SHP77 (cell line): ENCODE measurements at regions not wholly inside any gene's neighbourhood (a gene's known extent, or its start where the extent isn't known, plus 50 kb on each side); places are given as distances from the start of the nearest gene placed in this dataset.
"Not testable (repeated sequence)": the region's sequence is repeated elsewhere in the genome, so short reads cannot be mapped to it uniquely, and the experiment has no call there.

Source experiments
- DNase-seq, 2 experiments: peaks; one replicate each; lab custom pipeline; 2025; lab: John Stamatoyannopoulos, UW

DNA sequence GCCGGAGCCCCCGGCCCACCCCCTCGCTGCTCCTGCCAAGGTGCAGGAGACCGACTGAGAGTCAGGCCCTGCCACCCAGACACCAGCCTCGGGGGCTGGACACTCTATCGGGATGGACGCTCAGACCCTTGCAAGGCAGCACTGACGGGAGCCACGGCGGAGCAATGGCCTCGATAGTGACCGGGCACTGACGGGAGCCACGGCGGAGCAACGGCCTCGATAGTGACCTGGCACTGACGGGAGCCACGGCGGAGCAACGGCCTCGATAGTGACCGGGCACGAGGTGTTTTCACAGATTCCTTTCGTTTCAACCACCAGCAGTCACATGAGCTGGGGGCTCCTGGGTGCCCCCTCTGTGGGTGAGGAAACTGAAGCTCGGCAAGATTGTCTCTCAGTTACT is 123.6 kb upstream of the PPP1R26 start:
- no peak for DNase-seq

DNA sequence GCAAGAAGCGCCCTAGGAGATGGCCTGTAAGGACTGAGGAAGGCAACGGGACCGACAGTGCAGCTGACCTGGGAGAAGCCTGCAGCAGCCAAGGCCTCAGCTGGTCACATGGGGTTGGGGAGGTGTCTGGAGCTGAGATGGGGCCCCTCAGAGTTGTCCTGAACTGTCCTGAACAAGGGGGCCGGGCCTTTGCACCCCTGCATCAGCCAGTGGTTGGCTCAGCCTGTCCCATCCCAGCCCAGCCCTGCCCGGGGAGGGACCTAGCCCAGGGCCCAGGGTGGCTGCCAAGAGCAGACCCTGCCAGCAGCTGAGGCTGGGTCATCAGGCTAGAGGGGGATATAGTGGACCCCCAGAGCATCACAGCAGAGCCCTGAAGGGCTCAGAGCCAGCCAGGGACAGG is 122.8 kb upstream of the PPP1R26 start:
- no peak for DNase-seq

DNA sequence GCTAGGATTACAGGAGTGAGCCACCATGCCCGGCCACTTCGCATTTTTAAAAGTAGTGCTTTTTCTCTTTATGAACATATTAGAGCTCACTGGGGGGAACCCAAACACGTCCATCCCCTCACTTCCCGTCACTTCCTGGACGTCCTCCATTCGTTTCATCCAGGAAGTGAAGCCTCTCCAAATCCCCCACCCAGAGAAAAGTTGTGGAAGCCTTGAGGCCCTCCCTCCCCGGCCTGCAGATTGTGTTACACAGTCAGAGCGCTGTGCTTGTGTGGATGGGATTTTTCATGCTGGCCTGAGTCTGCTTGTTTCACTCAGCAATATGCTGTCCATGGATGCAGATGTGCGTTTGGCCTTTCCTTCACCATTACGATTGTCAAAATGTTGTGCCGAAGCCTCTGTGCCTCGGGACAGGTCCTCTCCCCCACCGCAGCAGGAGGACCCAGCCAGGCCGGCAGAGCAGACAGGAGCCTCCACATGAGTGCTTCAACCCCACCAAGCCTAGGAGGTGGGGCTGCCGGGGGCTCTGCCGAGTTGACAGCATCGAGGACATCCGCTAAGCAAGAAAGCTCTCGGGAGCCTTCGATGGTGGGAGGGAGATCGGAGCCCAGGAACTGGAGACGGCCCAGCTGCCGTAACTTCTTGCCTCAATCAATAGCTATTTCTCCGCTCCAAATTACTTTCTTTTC is 121.6 kb upstream of the PPP1R26 start:
- no peak for DNase-seq

DNA sequence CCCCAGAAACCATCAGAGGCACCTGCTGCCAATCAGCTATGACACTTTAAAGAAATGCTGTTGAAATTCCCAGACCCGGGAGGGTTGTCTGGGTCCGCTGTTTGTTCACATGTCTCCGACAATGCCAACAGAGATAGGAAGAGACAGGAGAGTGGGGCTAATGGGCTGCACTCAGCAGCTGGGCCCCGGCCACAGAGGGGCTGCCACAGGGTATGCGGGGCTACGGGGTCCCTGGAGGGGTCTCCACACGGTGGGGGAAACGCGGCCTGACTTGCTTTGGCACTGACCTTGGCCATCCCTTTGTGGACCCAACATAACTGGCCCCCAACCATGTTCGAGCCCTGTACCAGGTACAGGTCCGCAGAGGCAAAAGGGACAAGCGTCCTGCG is 121.0 kb upstream of the PPP1R26 start:
- DNase-seq = no peak

DNA sequence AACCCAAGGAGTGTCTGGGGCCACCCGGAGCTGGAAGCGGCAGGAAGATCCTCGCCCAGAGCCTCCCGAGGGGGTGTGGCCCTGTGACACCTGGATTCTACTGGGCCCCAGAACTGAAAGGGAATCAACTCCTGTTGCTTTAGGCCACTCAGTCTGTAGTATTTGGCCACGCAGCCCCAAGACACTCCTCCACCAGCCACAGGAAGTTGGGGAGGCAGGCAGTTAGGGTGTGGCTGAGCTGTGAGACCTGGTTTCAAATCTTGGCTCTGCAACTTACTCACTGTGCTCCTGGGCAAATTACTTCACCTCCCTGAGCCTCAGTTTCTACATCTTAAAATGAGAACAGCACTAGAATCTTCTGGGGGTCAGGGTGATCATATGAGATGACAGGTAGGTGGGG is 119.8 kb upstream of the PPP1R26 start:
- DNase-seq = no peak

DNA sequence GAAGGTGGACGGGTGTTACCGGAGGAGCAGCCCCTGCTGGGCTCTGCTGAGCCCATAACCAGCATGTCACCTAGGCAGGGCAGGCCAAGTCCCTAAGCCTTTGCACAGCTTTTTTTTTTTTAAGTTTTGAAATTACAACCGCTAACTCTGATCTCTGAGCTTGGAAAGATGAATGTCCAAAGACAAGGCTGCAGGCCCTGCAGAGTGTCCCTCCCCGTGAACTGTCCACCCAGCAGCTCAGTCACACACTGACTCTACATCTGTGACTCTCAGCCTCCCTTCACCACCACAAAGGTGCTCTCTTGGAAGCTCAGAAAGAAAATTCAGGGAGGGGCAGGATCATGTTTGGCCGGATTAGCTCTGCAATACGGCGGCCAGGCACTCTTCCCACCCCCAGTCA is 119.0 kb upstream of the PPP1R26 start:
- DNase-seq = no peak

DNA sequence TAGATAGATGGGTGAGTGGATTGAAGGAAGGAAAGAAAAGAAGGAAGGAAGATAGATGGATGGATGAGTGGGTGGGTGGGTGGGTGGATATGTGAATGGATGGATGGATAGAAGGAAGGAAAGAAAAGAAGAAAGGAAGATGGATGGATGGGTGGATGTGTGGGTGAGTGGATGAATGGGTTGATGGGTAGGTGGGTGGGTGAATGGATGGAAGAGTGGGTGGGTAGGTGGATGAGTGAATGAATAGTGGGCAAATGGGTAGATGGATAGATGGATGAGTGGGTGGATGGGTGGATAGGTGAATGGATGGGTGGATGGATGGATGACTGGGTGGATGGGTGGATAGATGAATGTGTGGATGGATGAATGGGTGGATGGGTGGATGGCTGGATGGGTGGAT is 117.9 kb upstream of the PPP1R26 start:
- DNase-seq = not testable (repeated sequence)

DNA sequence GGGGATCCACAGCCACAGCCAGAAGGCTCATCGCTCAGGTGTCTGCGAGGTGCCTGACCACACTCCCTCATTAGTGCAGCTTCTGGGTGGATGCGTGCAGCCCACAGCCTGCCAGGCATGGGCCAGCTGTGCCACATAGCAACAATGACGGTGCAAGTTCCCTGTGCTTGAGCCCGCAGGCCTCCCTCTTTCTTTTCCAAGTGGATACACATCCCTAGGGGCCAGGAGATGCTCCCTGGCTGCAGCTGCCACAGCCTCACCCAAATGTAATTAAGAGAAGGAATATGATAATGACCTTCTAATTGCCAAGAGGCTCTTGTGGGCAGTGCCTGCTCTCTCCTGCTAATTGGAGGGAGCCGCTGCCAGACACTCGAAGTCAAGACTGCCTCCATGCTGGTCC is 116.0 kb upstream of the PPP1R26 start:
- peak in 1 of 2 experiments; percentile 9 for DNase-seq

DNA sequence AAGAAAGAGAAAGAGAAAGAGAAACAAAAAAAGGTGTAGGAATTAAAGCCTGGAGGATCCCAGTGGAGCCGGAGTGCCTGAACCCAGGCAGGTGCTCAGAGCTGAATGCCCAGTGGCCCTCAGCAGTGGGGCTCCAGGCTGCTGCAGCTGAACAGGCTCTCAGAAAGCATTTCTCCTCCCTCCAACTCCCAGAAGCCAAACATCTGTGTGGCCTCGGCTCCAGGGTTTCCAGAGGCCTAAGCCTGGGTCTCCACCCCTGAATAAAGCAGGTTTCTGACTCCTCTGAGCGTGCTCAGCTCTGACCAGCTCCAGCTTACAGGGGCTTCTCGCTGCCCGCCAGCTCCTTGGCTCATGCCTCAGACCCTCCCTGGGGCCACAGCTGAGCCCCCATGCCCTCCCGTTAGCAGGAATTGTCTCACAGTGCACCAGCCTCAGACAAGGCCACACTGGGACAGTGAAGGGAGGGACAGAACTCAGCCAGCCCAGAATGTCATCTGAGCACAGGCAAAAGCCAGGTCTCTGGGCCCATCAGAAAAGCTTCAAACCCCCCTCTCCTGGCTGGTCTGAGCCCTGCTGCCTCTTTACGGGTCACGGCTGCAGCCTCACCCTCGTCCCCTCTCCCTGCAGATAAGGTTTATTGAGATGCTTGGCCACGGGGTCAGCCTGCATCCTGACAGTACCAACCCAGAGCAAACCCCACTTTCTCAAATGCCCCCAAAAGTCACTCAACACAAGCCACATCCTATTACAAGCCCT is 114.4 kb upstream of the PPP1R26 start:
- peak in 1 of 2 experiments; percentile 14 for DNase-seq

DNA sequence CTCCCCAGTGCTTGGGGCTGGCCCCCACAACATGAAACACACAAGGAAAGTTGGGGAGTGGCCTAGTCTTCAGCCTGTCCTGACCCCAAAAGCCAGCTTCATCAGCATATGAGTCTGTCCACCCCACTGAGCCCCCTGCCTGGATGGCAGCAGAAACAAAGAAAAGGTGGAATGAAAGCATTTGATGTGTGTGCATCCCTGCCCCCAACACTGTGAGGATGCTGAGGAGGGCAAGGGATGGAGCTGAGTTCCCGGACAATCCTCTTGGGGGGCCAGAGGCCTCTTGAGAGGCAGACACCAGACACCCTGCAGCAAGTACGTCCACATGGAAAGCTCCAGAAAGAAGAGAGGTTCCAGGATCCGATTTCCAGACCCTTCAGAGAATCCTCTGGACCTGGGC is 113.5 kb upstream of the PPP1R26 start:
- no peak for DNase-seq

DNA sequence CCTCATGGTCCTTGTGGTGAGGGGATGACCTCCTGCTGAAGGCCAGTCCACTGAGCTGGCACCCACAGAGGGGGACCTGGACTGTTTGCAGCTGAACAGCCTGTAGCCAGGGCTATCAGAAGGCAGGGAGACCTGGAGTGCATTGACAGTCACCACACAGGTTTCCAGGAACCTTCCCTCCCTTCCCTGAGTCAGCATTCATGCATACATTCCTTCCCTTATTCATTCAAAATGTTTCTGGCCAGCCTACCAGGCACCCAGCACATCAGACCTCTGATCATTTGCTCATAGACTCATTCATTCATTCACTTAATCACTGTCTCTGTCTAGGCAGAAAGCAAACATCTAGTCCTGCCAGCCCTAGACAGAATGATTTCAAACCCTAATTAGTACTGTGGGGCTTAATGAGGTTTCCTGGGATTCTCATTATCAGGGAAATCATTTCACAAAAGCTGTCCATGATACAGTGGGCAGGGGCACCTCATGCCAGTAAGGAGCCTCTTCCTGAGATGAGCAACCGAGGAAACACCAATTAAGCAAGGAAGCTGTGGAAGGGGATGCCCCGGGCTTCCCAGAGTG is 110.1 kb upstream of the PPP1R26 start:
- DNase-seq = no peak

DNA sequence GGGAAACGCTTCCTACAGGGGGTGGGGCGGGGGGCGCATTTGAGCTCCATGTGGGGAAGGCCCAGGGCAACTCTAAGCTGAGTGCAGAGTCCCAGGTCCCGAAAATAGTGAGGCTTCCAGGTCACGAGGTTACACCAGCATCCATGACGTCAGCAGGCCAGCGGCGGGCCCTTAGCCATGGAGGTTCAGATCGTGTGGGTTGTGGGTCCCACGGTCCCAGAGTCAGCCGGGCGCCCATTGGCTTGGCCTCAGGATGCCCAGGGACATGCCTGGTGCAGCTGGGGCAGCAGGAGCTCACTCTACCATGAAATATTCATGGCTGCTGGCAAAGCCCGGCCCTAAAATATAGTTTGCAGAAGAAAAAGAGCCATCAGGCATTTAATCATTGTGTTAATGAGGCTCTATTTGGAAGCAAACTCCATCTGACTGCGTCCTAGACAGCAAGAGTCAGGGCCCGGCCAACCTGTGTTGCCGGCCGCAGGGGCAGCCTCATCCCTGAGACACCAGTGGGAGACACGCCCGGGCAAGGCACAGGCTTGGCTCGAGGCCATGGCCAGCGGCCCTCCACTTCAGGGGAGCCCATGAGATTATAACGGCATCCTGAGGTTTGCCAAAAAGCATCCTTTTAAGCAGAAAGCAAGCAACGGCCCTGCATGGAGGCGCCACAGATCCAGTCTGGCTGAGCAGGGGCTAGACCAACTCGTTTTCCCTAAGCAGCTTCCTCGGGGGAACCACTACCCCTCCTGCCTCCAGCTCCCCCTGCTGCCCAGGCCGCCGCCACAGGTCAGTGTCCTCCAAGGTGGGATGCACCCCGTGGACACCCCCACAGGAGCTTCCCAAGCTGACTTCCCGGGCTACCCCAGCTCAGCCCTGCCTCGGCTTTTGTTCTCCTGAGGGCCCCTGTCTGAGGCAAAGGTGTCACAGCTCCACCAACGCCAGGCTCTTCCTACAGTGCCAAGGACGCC is 108.9 kb upstream of the PPP1R26 start:
- DNase-seq = no peak

DNA sequence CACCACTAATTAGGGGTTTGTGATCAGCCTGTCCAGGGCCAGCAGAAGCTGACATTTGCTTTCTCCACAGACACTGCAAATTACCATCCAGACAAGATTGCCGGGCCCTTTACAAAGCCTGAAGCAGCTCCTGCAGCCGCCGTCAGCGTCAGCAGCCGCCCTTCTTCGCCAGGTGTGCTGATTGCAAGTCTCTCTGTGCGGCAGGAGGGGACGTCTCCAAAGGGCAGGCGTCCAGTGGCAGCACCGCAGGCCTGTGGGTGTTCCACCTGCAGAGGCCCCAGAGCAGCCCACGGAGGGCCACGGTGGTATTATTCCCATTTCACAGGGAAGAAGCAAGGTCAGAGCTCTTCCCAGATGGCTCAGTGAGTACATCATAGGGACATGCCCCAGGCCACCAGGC is 108.0 kb upstream of the PPP1R26 start:
- DNase-seq = no peak

DNA sequence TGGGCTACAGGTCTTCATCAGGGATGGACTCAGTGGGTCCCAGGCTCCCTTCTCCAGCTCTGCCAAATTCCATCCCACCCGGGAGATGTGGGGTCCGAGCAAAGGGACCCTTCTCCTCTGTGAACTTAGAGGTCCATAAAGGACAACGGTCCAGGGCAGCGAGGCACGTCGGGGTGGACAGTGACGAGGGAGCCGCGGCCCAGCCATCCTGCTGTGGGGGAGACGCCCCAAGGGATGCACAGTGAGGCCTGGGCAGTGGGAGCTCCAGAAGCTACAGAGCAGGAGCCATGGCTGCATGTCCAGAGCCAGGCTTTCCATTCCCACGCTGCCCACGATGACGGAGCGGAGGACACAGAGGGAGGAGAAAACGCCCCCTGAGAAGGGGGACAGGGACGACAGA is 107.5 kb upstream of the PPP1R26 start:
- no peak for DNase-seq

DNA sequence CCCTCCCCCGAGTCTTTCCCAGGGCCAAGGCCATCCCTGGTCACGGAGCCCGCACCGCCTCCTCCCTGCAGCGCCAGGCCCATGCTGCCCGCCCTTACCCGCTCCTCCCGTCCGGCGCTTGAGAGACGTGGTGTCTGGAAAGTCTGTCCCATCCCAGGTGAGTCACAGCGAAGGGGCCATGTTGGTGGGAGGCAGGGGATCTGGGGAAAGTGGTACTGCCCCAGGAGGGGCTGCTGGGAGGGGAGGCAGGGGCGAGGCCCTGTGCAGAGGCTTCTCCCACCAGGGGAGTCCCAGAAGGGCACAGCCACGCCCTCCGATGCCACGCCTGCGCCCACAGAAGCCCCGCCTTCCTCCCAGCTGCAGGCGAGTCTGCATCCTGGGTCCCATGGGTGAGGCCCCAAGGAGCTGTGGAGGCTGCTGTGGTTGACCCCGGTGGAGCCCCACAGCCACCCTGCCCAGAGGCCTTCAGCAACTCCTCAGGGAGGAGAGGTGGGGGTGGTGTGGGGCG is 107.0 kb upstream of the PPP1R26 start:
- DNase-seq = no peak

DNA sequence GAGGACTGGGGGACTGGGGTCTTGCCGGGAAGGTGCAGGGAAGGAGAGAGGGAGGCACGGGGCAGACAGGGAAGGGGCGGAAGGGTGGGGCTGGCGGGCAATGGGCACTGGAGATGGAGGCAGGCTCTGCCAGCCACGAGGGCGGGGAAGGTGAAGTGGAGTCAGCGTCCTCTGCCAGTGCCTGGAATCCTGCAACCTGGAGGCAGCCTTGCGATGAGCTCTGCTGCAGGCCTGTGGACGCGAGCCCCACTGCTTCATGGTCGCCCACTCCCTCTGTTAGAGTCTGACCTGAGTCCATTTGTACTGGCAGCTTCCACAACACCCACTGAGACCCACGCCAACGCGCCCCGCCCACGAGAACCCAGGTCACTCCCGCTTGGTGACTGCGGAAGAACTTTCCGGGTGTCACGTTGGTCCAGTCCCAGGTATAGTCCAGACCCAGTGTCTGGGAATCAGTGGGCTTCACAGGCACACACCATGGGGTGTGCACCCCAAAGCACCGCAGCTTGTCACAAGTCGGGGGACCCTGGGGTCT is 106.4 kb upstream of the PPP1R26 start:
- DNase-seq = no peak

DNA sequence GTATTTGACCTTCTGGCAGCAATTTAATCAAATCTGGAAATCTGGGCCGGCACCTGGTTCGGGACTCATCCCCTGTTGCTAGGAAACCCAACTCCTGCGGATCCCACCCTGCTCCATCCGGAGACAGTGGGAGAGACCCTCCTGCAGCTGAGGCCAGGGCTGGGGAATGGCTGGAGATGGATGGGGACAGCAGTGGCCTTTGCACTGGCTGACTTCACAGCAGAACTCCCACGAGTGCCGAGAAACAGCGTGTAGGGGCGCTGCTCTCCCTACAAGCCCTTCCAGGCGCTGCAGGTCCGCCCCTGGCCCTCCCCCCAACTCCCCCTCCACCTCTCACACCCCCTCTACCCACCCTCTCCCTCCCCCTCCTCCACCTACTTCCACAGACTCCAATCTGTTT is 105.8 kb upstream of the PPP1R26 start:
- DNase-seq = no peak

DNA sequence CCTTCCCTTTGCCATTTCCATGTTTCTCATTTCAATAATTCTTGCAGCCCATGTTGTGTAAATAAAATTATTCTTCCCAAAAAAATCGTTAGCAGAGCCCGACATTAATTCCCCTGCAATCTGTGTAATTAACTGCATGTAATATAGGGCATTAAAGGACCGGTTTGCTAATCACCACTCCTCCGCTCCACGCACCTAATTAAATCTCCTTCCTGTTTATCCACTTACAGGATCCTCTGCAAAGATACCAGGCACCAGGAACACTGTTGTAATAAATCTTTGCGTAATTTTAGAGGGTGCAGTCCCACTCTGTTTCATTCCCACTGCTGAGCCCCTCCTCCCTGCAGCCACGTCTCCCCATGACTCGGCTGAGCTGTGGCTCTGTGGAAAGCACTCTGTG is 105.0 kb upstream of the PPP1R26 start:
- no peak for DNase-seq

DNA sequence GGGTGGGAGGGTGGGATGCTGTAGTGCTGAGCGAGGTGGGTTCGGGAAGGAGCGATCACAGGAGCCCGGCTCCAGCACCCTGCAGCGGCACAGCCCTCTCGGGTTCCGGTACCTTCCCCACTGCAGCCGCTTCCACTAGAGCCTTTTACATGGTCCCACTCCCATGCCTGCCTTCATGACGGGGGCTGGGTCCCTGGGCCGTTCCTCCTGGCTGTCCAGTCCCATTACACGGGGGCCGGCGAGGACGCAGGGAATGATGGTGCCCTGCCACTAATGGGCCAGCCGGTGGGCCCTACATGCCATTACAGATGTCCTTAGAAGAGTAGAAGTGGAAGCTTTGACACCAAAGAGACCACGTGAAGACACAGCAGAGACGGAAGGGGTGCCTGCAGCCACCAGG is 104.6 kb upstream of the PPP1R26 start:
- DNase-seq = no peak

DNA sequence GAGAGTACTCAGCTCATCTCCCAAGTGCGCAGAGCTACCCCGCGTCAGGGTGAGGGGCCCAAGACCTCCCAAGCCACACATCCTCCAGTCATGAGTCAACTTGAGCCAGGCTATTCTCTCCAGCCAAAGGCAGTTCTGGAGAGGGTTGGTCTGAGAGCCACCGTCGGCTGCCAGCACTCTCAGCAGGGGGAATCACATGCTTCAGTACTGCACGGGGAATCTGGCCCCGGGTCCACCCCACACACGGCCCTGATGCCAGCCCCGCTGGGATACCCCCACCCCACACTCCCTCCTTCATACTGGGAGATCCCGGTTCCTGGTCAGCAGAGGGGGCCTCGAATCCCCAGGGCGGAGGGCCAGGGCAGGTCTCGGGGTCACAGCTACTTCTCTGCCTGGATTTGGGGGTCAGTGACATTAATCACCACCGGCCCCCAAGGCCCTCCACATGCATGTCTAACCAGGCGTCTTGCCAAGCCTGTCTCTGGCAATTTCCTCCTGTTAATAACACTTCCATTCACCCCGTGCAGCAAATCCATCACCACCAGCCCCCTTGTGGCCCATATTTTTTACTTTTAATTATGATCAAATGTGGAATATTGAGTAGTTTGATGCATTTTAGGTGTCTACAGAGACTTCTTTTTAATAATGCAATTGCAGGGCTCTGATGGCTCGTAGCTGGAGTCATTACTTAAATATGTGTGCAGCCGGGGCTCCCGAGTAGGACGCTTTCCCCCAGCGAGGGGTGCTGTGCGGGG is 102.9 kb upstream of the PPP1R26 start:
- DNase-seq = no peak

DNA sequence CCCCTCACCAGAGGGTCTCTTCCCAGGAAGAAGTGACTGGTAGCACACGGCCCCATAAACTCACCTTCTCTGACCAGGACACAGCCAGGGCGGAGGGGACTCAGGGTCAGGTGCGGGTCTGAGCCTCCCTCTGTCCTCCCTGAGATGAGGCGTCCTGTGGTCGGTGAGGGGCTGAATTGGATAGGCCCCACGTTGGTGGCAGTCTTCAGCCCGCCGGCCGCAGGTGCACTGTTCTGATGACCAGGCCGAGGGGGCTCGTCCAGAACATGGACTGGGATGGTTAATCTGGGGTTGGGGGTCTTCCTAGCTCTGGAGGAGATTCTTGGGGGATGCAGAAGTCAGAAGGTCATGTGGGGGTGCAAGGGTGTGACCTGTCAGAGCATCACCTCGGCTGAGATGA is 102.2 kb upstream of the PPP1R26 start:
- DNase-seq = no peak
